GM21723 (cell line): ENCODE measurements at regions not wholly inside any gene's neighbourhood (a gene's known extent, or its start where the extent isn't known, plus 50 kb on each side); places are given as distances from the start of the nearest gene placed in this dataset.

ENCODE experiments used
- ATAC-seq: cut with Tn5 transposase; IDR thresholded peaks from one replicate; pipeline ENCODE4 v1.9.1; 2021; ENCODE audit warnings: mild to moderate bottlenecking, moderate library complexity; ENCODE audit not compliant: unreplicated experiment

DNA sequence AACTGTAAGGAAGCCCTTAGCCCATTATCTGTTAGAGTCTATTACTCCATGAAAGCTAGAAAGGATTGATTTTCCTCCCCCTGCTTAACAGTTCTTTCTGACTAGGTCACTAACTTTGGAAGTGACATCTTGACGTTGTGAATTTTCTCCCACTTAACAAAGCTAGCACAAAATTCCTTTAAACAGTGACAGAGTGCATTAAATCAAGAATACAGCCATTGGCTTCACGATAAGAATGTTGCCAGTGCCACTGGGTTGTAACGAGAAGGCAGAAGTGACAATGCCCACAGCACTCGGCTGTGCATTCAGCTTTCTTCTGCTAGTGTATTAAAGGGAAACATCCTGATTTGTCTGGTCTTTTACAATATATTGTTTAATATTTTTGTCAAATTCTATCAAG, 182.7 kb upstream of the DTNBP1 start:
- no peak for ATAC-seq

DNA sequence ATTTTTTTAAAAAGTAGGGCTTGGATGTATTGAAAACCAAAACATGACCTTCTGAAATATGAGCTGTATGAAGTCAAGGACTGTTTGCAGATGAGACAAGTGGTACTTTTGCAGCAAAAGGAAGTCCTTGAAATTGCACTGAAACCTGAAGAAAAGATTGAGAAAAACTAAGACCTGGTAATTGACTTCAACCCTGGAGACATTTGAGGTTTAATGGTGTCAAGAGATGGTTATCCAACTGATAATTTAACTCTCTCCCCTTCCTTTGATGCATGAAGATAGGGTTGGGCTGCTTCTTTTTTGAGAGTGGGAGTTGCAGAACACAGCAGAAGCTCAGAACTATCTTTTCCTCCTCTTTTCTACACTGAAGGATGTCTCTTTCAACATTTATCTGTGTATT, 180.9 kb upstream of the DTNBP1 start:
- no peak for ATAC-seq

DNA sequence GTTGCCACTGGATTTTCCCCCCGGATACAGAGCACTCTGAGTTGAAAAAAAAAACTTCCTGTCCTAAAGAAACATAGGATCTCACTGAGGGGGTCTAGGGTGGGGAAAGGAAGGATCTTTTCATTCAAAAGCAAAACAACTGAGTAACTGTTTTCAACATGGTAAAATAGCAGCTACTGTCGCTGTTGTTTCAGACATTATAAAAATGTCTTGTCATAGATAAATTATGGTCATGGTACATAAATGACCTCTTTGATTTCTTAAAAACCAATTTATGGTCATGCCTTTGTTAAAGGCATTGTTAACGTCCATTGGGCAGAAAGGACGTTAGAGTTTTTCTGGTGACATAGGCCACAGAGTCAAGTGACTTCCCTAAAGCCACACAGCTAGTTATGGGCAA, 180.4 kb upstream of the DTNBP1 start:
- no peak for ATAC-seq

DNA sequence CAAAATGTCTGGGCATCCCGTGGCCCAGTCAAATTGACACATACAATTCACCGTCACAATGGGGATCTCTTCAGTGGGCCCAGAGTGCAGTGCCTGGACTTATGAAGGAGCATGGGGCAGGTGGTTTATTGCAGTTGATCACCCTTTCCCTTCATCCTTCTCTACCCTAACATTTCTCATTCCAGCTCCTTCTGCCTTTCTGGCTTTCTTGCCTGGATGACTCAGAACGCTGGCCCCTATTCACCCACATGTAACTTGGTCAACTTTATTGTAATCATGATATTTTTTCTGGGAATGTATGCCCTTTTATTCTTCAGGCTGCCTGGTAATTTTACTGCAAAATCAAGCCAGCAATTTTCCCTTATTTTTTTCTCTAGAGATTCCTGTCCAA, 179.9 kb upstream of the DTNBP1 start:
- no peak for ATAC-seq

DNA sequence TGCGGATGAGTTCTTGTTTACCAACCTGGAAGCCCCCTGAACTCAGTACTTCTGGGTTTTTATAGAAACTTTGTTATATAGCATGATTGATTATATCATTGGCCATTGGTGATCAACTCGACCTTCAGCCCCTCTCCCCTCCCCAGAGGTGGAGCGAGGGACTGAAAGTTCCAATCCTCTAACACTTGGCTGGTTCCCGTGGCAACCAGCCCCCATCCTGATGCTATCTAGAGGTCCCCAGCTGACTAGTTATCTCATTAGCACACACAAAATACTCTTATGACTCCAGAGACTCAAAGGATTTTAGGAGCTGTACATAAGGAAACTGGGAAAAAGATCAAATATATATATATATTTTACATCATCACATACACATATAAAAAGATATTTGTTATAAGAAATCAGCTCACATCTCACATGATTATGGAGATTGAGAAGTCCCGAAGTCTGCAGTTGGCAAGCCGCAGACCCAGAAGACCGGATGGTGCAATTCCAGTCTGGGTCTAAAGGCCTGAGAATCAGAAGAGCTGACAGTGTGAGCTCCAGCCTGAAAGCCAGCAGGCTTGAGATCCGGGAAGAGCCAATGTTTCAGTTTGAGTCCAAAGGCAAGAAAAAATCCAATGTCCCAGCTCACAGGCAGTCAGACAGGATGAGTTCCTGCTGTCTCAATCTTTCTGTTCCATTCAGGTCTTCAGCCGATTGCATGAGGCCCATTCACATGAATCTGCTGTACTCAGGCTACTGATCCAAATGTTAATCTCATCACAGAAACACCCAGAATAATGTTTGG, 179.3 kb upstream of the DTNBP1 start:
- ATAC-seq, result no peak

DNA sequence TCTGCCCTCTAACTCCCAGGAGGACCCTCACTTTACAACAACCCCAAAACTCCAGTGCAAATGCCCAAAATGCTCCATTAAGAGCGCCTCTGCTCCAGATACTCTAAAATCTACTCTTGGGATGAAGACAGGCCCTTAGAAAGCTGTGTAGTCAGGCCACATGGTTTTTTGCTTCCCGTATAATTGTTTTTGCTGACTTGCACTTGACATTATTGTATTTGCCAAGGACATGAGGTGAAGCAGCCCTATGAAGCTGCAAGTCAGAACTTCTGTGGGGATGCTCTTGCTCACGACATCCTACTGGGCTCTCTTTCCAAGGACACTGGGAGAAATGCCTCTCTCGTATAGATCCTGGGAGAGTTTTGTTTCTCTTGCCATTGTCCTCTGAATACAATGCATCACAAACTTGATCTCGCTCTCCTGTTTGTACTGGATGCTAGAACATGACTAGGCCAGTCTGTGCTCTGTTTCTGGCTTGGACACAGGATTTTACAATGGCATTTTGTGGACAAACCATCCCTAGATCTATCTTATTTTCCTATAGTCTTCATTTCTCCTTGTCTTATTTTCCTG, 177.2 kb upstream of the DTNBP1 start:
- ATAC-seq, result no peak

DNA sequence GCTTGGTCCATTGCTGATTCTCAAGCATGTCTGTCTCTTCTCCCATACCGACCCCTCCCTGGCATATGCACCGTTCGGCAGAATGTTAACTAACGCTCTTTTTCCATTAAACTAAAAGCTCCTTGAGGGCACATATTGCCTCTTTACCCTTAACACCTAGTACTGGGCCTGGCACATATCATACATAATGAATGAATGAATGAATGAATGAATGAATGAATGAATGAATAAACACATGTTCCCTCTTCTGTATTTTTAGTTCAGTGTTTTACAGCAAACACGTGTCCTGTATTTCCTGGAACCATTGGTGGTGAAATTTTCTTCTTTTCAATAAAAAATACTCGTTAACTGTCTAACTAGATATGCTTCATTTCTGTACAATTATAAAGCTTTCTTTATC, 174.4 kb upstream of the DTNBP1 start:
- no peak for ATAC-seq

DNA sequence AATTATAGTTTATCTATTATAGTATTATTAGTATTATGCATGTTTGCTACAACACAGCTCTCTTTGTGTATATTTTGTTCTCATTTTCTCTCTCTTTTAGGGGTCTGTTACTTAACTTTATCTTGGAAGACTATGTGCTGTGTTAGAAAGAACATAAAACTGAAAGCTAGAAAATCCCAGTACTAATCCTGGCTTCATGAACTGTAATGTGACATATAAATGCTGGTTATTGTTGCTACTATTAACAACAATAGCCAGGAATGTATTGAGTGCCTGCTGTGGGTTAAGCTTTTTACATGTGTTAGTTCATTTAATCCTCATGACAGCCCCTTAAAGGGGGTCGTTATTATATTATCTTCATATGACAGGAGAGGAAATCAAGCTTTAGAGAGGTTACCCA, 170.0 kb upstream of the DTNBP1 start:
- ATAC-seq, result no peak

DNA sequence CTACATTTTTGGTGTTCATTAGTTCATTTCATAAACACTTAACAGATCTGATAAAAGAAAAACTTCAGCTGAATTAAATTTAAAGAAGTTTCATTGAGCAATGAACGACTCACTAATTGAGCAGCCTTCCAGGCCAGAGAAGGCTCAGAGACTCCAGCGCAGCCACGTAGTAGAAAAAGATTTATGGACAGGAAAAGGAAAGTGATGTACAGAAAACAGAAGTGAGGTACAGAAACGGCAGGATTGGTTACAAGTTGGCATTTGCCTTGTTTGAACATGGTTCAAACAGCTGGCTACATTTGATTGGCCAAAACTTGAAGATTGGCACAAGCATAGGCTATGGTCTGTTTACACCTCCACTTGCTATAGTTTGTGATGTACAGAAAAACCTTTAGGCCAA, 166.3 kb upstream of the DTNBP1 start:
- ATAC-seq, result no peak

DNA sequence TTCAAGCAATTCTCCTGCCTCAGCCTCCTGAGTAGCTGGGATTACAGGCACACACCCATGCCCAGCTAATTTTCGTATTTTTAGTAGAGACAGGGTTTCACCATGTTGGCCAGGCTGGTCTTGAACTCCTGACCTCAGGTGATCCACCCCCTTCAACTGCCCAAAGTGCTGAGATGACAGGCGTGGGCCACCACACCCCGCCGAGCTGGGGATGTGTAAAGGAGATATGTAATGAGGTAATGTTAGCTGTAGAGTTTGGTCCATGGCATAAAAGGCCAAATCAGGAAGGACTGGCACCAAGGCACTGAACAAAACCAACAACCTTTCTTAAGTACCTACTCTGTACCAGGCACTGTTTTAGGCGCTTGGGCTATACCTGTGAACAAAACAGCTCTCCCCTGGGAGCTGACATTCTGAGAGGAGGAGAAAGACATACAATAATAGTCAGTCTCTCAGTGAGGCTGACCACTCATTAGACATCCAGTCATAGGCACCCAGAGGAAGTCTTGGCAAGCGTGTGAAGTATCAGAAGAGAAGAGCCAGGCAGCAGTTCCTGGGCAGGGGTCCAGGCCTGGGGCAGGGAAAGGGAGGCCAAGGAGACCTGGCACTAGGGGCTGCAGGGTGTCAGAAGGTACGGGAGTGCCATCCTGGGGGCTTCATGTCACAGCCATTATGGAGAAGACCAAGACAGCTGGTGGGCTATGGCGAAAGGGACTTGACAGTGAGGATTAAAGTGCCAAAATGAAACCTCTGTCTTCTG, 164.8 kb upstream of the DTNBP1 start:
- no peak for ATAC-seq

DNA sequence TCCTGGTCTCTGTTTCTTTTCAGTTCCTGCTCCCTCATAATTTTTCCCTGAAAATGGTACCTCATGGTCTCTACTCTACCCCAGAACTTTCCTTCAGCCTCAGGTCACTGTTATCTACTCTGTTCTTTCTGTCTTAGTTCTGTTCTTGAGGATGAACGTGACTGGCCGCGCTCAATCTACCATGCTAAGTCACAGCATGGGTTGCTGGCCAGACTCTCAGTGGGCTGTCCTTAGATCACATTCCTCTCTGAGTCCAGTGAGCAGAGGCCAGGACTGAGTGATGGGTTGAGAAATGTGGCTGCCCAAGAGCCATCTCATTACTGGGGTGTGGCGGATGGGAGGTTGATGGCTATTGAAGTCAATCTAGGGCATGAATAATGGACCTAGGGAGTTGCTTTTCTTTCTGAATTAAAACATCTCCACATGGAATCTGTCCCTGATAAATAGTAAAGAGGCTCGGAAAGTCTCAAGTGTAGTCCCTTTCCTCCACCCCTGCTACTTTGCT, 164.0 kb upstream of the DTNBP1 start:
- no peak for ATAC-seq

DNA sequence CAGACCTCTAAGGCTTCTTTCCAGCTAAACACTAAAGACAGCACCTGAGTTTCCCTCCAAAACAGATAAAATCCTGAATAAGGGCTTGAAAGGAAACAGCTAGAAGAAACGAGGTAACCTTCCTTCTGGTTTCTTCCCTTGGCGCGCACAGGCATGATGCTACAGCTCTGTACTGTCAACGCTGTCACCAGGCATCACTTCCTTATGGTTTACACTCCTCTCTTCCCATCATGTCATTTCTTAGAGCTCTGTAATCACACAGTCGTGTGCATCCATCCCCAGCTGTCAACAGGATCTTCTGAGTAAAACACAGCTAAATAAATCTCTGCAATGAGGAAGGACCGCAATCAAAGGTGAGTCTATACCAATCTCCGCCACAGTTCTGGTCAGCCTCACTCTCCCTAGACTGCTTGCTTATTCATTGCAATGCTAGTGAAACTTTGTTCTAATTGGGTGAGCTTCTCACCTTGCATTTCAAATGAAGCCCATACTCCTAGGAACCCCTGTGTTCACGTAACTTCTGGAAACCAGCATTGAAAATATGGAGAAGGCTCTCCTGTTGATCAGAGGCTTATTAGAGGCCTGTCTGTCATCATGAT, 162.6 kb upstream of the DTNBP1 start:
- ATAC-seq, result no peak

DNA sequence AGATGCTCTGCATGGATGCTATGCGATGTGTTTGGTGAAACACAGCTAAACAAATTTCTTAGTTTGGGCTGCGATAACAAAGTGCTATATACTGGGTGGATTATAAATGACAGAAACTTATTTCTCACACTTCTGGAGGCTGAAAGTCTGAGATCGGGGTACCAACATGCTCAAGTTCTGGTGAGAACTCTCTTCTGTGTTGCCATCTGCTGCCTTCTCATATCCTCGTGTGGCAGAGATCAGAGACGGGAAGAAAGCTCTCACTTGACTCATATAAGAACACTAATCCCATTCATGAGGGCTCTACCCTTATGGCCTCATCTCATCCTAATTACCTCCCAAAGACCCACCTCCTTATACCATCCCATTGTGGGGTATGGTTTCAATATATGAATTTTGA, 162.0 kb upstream of the DTNBP1 start:
- ATAC-seq, result no peak

DNA sequence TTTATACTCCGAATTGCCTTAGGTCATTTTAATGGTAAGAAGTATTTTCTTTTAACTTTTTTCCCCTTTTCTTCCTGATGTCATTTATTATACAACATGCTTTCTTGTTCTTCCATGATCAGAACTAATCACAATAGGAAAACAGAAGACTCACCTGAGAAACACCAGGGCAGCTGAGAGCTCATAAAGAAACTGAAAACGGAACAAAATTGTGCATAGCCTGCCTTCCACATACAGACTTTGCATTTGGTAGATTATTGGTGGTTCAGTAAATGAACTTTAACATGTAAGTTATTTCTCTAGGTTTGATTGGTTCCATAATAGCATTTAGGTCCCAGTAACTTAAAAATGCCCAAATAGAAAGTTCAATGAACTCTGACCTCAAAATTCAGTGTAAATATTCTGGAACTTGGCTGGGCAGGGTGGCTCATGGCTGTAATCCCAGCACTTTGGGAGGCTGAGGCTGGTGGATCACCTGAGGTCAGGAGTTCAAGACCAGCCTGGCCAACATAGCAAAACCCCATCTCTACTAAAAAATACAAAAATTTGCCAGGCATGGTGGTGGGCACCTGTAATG, 161.1 kb upstream of the DTNBP1 start:
- ATAC-seq, result peak; percentile 85

DNA sequence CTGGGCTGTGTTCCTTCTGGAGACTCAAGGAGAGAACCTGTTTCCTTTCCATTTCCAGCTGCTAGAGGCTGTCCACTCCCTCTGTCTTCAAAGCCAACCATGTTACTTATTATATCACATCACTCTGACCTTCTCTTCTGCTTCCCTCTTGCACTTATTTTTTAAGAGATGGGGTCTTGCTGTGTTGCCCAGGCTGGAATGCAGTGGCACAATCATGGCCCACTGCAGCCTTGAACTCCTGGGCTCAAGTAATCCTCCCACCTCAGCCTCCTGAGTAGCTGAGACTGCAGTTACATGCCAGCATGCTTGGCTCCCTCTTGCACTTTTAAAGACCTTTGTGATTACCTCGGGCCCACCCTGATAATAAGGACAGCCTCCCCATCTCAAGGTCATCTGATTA, 160.0 kb upstream of the DTNBP1 start:
- no peak for ATAC-seq

DNA sequence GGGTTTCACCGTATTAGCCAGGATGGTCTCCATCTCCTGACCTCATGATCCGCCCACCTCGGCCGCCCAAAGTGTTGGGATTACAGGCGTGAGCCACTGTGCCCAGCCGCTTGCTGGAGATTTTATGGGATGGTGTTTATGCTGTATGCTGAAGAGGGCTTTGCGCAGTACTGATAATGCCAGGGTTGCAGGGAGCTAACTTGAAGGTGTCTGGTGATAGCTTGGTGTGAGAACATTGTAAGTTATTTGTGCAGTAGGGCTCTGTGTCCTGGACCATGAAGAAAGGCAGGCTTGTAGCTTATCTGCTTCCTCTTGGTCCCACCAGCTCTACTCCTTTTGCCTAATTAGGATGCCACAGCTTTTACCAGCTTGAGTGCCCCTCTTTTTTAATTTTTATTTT, 157.0 kb upstream of the DTNBP1 start:
- no peak for ATAC-seq

DNA sequence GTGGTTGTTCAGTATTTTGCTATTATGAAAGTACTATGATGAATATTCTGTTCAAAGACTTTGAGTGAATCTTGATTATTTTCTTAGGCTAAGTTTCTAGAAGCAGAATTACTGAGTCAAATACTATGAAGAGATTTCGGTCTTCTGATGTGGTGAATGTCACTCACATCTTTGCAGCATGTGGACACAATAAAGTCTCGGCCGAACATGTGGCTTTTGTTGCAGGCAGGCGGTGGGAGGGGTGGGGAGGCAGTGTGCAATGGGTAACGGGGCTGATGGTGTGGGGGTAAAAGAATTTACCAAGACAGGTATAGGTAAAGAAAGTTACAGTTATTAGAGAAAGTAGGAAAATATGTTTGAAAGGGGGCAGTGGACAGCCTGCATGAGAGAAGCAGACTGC, 156.4 kb upstream of the DTNBP1 start:
- no peak for ATAC-seq

DNA sequence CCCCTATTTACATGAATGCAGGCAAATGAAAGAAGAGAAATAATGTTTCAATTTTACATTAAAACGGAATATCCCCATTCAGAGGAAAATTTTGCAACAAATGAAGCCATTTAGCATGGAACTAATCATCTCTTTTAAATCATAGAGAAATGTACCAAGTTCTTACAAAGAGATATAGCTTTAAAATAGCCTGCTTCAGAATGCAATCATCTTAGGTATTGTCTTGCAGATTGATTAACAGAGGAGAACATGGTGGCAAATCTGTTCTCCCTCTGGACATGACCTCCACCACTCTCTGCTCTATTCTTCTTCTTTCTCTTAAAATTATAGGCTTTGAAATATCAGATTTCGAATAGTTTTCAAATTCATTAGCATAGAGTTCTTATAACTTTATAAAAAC, 155.7 kb upstream of the DTNBP1 start:
- ATAC-seq, result no peak

DNA sequence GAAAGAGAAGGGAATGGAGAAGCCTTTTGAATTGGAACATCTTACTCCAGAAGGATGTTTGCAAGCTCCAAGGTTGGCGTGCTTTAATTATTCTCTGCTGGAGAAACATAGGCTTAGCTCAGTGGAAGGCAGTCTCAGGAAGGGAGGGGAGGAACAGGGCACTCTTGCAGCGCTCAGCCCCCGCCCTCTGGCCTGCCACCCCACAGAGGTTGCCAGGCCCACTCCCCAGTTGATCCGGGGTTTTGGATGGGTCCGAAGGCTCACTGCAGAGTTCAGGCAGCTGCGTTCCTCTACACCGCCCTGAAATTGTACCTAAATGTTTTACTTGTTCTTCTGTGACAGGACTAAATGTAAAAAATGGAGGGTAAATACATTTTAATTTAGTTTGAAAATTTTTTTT, 155.2 kb upstream of the DTNBP1 start:
- no peak for ATAC-seq

DNA sequence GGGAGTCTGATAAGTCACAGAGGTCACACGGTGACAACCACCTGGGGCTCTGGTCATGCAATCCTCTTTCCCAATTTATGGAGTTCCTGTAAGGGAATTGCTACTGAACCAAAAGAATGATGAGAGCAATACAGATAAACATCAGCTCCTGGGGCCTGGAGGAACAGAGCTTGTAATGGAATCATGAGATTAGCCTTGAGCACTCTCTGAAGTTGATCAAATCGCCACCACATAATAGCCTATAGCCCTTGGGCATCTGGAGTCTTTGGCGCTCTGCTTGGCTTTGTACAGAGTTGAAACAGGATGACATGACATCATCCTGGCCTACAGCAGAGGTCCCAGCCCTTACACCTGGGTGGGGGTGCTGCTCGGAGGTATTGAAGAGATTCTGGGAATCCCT, 154.3 kb upstream of the DTNBP1 start:
- ATAC-seq, result no peak

DNA sequence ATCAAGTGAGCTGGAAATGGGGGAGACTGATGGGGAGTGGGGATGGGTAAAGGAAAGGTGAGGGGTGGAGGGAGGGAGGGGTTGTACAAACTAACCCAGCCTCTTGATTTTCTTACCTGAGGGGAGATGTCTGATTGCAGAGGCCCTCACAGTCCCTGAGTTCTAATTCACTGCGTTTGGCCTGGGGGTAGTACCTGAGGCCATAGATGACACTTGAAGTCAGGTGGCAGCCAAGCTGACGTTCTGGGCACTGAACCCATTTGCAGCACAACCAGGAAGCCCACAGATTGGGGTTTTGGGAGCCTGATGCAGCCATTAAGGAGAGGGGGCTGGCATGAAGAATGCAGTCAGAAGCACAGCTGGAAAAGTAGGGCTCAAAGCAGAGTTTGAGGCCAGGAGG, 153.8 kb upstream of the DTNBP1 start:
- ATAC-seq, result no peak
